GM19328 (cell line): ENCODE measurements at regions not wholly inside any gene's neighbourhood (a gene's known extent, or its start where the extent isn't known, plus 50 kb on each side); places are given as distances from the start of the nearest gene placed in this dataset.

Source experiments
- ATAC-seq: cut with Tn5 transposase; IDR thresholded peaks from one replicate; pipeline ENCODE4 v1.9.1; 2021; ENCODE audit warnings: mild to moderate bottlenecking, moderate library complexity; ENCODE audit not compliant: unreplicated experiment

DNA sequence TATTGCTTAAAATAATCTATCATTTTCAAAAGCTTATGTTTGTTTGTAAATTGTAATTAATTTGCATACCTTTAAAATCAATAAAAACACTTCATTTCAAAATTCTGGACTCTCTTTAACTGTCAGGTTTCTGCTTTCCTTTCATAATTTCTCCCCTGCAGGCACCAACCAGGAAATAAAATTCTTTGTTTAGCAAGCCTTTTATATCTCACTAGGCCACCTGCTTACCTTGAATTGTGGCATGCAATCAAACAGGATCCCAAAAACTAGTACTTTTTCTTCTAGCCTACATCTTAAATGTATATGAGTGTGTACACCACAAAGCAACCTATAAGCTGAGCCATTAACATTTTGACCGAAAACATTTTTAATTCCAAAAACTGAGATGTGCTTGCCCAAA is 233.1 kb downstream of the NR4A2 start:
- no peak for ATAC-seq

DNA sequence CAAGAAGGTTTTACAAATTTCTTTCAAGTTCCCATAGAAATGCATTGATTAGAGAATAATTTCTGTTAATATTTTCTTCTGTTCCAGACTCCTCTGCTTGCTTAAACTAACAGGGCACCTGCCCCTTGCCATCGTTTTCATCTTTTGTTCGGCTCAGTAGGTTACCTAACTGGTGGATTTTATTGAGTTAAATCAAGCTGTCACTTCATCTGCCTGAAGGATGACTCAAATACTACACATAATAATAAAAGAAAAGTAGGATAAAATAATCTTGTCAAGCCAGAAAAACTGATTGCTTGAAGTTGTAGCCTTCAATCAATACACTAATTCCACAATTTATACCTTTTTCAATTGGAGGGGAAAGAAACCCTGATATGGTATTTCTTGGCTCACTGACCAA is 234.0 kb downstream of the NR4A2 start:
- ATAC-seq, result no peak

DNA sequence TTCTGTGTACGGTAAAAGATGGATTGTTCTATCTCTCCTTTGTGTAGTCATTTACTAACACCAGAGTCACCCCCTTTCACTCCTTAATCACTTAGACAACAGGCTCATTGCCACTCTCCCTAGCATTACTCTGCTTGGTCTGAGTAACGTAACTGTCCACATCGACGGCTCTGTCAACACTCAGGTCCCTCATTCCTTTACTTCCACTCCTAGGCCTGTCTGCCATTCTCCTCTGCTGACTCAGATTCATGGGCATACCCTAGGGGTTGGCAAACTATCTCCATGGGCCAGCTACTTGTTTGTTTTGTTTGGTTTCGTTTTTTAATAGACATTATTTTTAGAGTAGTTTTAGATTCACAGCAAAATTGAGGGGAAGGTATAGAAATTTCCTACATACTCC is 243.9 kb downstream of the NR4A2 start:
- no peak for ATAC-seq

DNA sequence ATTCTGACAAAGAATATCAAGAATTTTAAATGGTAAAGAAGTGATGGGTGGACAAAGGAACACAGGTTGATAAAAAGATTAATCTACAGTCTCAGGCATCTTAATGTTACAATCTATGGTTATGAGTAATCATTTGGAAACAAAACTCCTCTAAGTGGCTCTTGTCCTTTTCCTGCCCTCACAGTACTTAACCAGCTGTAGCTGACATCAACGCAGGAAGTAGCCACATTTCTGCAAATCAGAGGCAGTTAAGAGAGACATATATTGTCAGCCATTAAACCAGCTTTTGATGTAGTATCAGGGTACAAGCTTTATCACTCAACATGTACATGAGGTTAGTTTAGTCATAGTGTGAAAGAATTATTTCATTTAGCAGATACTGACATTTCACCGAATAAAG is 244.6 kb downstream of the NR4A2 start:
- ATAC-seq, result no peak

- ATAC-seq, result no peak
Measured at GRCh38 chr2:156083763-156084493, 248.6 kb downstream of the NR4A2 start.

DNA sequence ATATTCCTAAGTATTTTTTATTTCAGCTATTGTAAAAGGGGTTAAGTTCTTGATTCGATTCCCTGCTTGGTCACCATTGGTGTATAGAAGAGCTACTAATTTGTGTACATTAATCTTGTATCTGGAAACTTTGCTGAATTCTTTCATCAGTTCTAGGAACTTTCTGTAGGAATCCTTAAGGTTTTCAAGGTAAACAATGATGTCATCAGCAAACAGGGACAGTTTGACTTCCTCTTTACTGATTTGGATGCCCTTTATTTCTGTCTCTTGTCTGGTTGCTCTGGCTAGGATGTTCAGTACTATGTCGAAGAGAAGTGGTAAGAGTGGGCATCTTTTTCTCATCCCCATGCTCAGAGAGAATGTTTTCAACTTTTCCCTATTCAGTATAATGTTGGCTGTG is 252.7 kb downstream of the NR4A2 start:
- ATAC-seq, result no peak

- ATAC-seq, result no peak
Measured at GRCh38 chr2:156077041-156077742, 255.3 kb downstream of the NR4A2 start.

DNA sequence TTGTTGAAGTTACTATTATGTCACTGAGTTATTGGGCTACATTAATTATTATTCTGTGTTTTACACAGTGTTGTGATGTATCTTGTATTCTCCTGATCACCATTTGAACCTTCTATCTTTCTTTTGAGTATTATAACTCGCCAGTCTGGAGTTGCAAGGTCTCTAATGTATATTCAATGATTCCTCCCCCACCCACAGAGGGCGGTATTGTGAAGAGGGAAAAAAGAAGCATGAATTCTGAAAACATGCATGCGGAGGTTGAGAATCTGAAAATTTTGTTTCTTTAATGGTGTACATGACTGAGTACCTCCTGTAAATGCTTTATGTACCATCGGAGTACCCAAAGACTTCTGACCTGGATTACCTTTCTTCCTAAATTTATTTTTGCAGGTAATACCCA is 266.6 kb downstream of the NR4A2 start:
- no peak for ATAC-seq

DNA sequence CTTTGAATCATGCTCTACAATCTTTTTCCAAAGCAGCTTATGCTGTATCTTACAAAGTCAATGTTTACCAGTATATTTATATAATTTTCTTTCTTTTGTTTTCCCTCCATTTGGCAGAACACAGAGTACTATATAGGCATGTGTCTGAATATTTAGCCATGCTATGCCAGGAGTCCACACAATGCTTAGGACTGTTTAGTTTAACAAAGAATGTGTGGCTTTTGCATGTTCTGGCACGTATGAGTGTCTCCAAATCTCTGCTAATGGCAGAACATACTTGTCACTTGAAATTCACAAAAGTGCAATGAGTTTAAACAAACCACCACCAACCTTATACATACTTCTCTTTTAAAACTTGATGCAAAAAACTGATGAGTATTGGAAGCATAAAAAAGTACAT is 268.0 kb downstream of the NR4A2 start:
- no peak for ATAC-seq

GRCh38 chr2:156057647-156058046 is 274.9 kb downstream of the NR4A2 start:
- no peak for ATAC-seq

DNA sequence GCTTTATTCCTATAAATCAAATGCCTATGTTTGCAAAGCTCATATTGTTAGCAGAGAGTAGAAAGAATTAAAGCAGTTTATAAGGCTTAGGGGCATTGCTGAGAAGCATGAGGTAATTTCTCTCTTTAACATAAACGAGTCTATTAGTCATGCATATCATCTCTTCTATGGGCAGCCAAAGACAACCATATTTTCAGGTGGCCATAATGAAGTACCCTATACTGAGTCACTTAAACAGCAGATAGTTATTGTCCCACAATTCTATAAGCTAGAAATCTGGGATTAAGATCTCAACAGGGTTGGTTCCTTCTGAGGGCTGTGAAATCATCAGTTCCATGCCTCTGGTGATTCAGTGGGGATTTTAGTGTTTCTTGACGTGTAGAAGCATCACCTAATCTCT is 277.5 kb downstream of the NR4A2 start:
- no peak for ATAC-seq

- no peak for ATAC-seq
Measured at GRCh38 chr2:156046900-156047299, 285.6 kb downstream of the NR4A2 start.

- no peak for ATAC-seq
Measured at GRCh38 chr2:156042895-156043294, 289.6 kb downstream of the NR4A2 start.

- ATAC-seq, result no peak
Measured at GRCh38 chr2:156038021-156038420, 294.5 kb downstream of the NR4A2 start.

DNA sequence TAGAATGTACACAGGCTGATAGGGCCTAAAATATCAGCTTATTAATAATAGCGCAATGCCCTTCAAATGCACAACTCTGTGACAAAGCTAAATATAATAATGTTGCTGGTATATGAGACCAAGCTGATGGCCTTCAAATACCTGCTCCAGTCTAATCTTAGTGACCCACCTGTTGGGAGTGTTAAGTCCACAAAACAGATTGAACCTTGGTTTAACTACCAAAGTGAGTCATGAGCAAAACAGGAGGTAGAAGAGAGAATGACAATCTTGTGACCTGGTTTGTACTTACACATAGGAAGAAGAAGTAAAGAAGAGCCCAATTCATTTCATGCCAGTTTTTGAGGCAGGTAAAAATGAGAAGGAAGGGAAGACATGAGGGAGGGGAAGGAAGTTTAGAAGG is 295.0 kb downstream of the NR4A2 start:
- ATAC-seq, result no peak

- no peak for ATAC-seq
Measured at GRCh38 chr2:156031121-156031520, 301.4 kb downstream of the NR4A2 start.

- ATAC-seq, result no peak
Measured at GRCh38 chr2:156023229-156023869, 309.2 kb downstream of the NR4A2 start.

DNA sequence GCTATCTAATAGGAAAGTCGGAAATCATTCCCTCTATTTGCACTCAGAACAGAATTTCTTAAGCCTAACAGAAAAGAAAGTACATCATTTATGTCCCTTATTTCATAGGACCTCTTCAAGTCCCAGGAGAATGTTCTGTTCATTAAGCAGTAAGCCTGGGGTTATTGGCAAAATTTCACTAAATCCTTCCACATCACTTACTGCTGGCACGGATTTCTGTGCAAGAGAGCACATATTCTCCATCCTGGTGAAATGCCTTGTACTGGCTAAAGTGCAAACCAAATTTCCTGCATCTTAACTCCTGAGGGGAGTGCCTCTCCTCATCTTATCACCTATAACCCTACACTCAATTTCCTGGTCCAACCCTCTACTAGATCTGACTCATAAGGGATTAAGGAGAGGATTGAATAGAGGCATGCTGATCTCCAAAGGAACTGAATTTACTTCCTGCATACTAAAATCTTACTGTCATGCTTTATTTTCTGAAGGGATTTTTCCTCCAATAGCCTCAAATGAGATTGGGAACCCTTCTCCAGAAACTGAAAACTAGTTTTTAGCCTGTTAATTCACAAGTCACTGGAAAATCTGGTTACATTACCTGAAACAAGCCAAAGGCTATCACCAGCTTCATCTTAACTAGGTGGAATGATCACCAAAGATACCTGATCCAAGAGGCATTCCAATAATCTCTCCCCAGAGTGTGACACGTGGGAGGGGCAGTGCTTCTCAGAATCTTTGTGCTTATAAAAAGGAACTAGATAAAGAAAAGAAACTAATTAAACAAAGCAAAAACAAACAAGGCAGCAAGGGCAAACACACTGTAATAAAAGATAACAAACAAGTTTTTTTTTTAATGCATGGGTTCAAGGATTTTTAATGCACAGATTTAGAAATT is 311.1 kb downstream of the NR4A2 start:
- no peak for ATAC-seq

DNA sequence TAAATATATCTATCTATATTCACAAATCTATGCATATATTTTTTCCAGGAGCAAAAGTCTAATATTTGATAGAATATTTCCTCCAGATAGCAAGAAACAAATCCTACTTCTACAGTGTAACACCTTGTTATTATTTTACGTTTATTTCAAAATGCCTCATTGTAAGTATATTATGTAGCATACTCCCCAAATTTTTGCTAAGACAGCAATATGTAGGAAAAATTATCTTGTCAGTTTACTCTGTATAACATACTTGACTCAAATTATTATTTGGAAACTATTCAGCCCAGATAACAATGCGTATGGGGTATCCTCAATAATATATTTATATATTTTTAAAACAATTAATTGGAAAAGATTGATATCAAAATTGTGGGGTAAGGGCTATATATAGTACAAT is 313.2 kb downstream of the NR4A2 start:
- no peak for ATAC-seq

DNA sequence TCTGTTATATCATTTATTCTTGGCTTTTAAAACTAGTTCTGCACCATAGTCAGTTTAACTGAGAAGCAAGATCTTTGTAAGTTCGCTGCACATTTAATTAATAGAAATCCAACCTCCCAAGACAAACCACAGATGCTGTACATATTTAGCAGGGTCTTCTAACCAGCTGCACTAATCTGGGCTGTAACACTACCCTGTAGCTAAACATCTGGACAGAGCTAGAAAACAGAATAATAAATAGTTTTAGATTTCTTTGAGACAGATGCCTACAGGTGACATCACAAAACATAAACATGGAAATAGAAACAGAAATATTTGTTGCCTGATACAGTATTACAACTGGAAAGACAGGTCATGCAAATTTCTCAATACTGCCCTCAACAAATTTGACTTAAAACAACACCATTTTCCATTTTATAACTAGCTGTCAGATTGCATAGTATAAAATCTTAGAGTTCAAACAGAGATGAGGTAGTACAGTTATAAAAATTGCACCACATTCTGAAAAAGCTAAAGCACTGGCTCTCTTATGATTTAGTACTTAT is 315.1 kb downstream of the NR4A2 start:
- ATAC-seq, result no peak

GRCh38 chr2:156009293-156009692 is 323.2 kb downstream of the NR4A2 start:
- ATAC-seq, result no peak
